ENCODE measurements at regions not wholly inside any gene's neighbourhood (a gene's known extent, or its start where the extent isn't known, plus 50 kb on each side); places are given as distances from the start of the nearest gene placed in this dataset.

DNA sequence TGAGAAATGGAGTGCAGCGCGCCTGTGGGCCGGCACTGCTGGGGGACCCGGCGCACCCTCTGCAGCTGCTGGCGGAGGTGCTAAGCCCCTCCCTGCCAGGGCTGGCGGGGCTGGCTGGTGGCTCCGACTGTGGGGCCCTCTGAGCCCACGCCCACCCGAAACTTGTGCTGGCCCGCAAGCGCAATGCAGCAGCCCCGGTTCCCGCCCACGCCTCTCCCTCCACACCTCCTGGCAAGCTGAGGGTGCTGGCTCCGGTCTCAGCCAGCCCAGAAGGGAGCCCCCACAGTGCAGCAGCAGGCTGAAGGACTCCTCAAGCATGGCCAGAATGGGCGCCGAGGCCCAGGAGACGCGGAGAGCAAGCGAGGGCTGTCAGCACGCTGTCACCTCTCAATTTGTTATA is 1063.0 kb upstream of the AUTS2 start:
- Histone ChIP-seq H2AFZ (replicated peaks; ENCODE audit: low read length, poor library complexity) (no peak overlapping the region), H3K23ac (ENCODE audit: low read depth, low read length) (no peak overlapping the region), H4K20me1 (ENCODE audit: insufficient read depth, low read length) (no peaks in the 10 kb centered on the region), H2BK5ac (ENCODE audit: low read depth, low read length, poor library complexity, severe bottlenecking) (no peak overlapping the region), H3K27ac (ENCODE audit: insufficient read depth, low read length) (no peak overlapping the region), H3K56ac (ENCODE audit: extremely low read depth, insufficient read depth, low read length) (no peak overlapping the region), H2BK120ac (ENCODE audit: low read depth, low read length) (no peak overlapping the region), H3K27me3 (ENCODE audit: control insufficient read depth, insufficient read depth, low read length) (no peaks in the 10 kb centered on the region), H3K4me1 (ENCODE audit: control insufficient read depth, insufficient read depth, low read length) (no peaks in the 10 kb centered on the region), H3K79me1 (ENCODE audit: low read depth in 1 of 2, low read length in 2 of 2) (no peaks in the 10 kb centered on the region), H2BK20ac (ENCODE audit: low read depth, low read length) (no peak overlapping the region), H3K9ac (ENCODE audit: low read depth, low read length) (no peak overlapping the region), H3K9me3 (ENCODE audit: control insufficient read depth, insufficient read depth, low read length) (no peaks in the 10 kb centered on the region; the same call in 1 of the 2 replicates), H3K4me3 (ENCODE audit: insufficient read depth, low read depth, low read length) (no peak overlapping the region), H2AK9ac (replicated peaks; ENCODE audit: low read depth, low read length, poor library complexity) (no peak overlapping the region), H3K4me2 (ENCODE audit: low read depth, low read length) (no peak overlapping the region), H3K4ac (ENCODE audit: low read depth, low read length) (no peak overlapping the region), H3K18ac (ENCODE audit: low read depth, low read length) (no peak overlapping the region), H4K8ac (ENCODE audit: low read depth in 2 of 2, low read length in 2 of 2) (no peak overlapping the region), H3K9me1 (ENCODE audit: insufficient read depth, low read length) (no peaks in the 10 kb centered on the region), H2BK15ac (ENCODE audit: low read depth, low read length) (no peak overlapping the region), H3K14ac (replicated peaks; ENCODE audit: low read depth, low read length) (no peak overlapping the region), H4K5ac (ENCODE audit: low read depth, low read length) (no peak overlapping the region), H4K91ac (ENCODE audit: insufficient read depth, low read depth, low read length) (no peak overlapping the region), H3K36me3 (ENCODE audit: control insufficient read depth, insufficient read depth, low read length) (no peaks in the 10 kb centered on the region), H2AK5ac (ENCODE audit: low read depth, low read length) (no peak overlapping the region)
- ATAC-seq (ENCODE audit: low read depth), result no peak
- no peak for TF ChIP-seq MXI1 (IDR thresholded peaks at IDR 0.05; ENCODE audit: borderline replicate concordance, low read depth, low read length)
- TF ChIP-seq BHLHE40 (IDR thresholded peaks at IDR 0.05; ENCODE audit: low read depth, low read length), result no peak
- no peak for TF ChIP-seq RCOR1 (IDR thresholded peaks at IDR 0.05; ENCODE audit: insufficient replicate concordance, low read length)
- dilution Hi-C loops (cut with HindIII; ENCODE audit: low sequenced_read_pairs, unreplicated experiment), result no loop called here
- DNase-seq, result no peak
- in situ Hi-C loops (cut with MboI; ENCODE audit: low sequenced_read_pairs), result no loop called here
- no TSS peak for BruUV-seq (replicated peaks)
- CTCF ChIA-PET, result no interaction called here
- intact Hi-C loops (cut with micrococcal nuclease), result no loop called here
- POLR2A ChIA-PET (ENCODE audit: unreplicated experiment), result no interaction called here
- 93% methylated on average over 6 of the region's 22 CpGs; no CpG with 5 or more reads in 1 of the 2 experiments for WGBS, 2 experiments (ENCODE audit: extremely low coverage in 2 of 2, insufficient read length in 1 of 2)

Measured in IMR-90 (cell line).